Glutamatergic neuron (in vitro differentiated cells): ENCODE measurements at regions not wholly inside any gene's neighbourhood (a gene's known extent, or its start where the extent isn't known, plus 50 kb on each side); places are given as distances from the start of the nearest gene placed in this dataset.

Experiments
- DNase-seq: peaks from one replicate; pipeline ENCODE4 v3.0.0; 2022
- H3K27ac Mint-ChIP-seq: one replicate; pipeline ENCODE4 v1.8.0; 2020; ENCODE audit warnings: mild to moderate bottlenecking, mixed read lengths, inconsistent platforms; ENCODE audit not compliant: unreplicated experiment
- H3K27me3 Mint-ChIP-seq: one replicate; pipeline ENCODE4 v1.8.0; 2020; ENCODE audit warnings: mild to moderate bottlenecking, moderate library complexity, mixed read lengths, inconsistent platforms; ENCODE audit not compliant: unreplicated experiment
- H3K36me3 Mint-ChIP-seq: one replicate; pipeline ENCODE4 v1.8.0; 2020; ENCODE audit warnings: mild to moderate bottlenecking, mixed read lengths, inconsistent platforms; ENCODE audit not compliant: unreplicated experiment
- H3K4me1 Mint-ChIP-seq: one replicate; pipeline ENCODE4 v1.8.0; 2020; ENCODE audit warnings: mild to moderate bottlenecking, low read depth, mixed read lengths, inconsistent platforms; ENCODE audit not compliant: unreplicated experiment
- H3K4me3 Mint-ChIP-seq: one replicate; pipeline ENCODE4 v1.8.0; 2020; ENCODE audit warnings: mild to moderate bottlenecking, mixed read lengths, inconsistent platforms; ENCODE audit not compliant: unreplicated experiment
- H3K9me3 Mint-ChIP-seq: one replicate; pipeline ENCODE4 v1.8.0; 2020; ENCODE audit warnings: mild to moderate bottlenecking, moderate library complexity, mixed read lengths, inconsistent platforms; ENCODE audit not compliant: unreplicated experiment
- TF ChIP-seq, protein P1 (sequence below): fragments of 200-600 bp; sonication (generic); IDR thresholded peaks from one replicate; pipeline ENCODE4 v1.5.0; 2021; ENCODE audit not compliant: partially characterized antibody, unreplicated experiment

DNA sequence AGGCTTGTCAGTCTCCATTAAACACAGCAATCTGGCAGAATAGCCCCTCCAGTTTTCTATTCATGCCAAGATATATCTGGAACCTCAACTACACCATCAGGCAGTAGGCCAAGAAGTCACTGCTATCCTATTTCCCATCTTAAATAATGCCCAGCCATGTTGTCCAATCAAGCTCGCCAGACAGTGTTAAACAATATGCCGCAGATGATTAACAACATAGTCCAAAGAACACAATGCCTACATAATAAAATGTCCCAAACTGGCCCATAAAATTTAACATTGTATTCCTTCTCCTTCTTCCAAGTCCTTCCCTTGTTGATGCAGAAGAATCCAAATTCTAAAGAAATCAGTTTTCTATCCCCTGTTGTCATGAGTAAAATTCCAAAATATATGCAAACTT is 427.4 kb upstream of the PPP2R3A start:
- no peaks in the 10 kb centered on the region for H3K4me1 Mint-ChIP-seq
- no peak for DNase-seq
- no peaks in the 10 kb centered on the region for H3K9me3 Mint-ChIP-seq
- H3K27me3 Mint-ChIP-seq: peaks cover 1% of the 10 kb centered on the region
- H3K4me3 Mint-ChIP-seq: no peak overlapping the region
- TF ChIP-seq, protein P1, sequence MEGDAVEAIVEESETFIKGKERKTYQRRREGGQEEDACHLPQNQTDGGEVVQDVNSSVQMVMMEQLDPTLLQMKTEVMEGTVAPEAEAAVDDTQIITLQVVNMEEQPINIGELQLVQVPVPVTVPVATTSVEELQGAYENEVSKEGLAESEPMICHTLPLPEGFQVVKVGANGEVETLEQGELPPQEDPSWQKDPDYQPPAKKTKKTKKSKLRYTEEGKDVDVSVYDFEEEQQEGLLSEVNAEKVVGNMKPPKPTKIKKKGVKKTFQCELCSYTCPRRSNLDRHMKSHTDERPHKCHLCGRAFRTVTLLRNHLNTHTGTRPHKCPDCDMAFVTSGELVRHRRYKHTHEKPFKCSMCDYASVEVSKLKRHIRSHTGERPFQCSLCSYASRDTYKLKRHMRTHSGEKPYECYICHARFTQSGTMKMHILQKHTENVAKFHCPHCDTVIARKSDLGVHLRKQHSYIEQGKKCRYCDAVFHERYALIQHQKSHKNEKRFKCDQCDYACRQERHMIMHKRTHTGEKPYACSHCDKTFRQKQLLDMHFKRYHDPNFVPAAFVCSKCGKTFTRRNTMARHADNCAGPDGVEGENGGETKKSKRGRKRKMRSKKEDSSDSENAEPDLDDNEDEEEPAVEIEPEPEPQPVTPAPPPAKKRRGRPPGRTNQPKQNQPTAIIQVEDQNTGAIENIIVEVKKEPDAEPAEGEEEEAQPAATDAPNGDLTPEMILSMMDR: no peak
- H3K27ac Mint-ChIP-seq: no peak overlapping the region
- no peaks in the 10 kb centered on the region for H3K36me3 Mint-ChIP-seq

DNA sequence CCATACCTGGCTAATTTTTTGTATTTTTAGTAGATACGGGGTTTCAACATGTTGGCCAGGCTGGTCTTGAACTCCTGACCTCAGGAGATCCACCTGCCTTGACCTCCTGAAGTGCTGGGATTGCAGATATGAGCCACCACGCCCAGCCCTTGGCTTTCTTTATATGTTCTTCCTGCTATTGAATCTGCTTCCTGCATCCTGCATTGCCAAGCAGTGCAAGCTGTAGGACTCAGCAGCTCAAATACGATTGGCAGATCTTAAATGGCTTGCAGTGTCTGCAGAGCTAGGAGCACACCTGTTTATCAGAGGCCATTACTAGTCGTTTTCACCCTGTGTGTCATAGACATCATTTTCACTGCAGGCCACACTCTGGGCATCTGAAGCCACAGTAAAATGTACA is 426.2 kb upstream of the PPP2R3A start:
- no peaks in the 10 kb centered on the region for H3K36me3 Mint-ChIP-seq
- H3K27me3 Mint-ChIP-seq: peaks cover 1% of the 10 kb centered on the region
- H3K27ac Mint-ChIP-seq: no peak overlapping the region
- TF ChIP-seq, protein P1: no peak
- no peaks in the 10 kb centered on the region for H3K9me3 Mint-ChIP-seq
- no peak overlapping the region for H3K4me3 Mint-ChIP-seq
- no peaks in the 10 kb centered on the region for H3K4me1 Mint-ChIP-seq
- no peak for DNase-seq

DNA sequence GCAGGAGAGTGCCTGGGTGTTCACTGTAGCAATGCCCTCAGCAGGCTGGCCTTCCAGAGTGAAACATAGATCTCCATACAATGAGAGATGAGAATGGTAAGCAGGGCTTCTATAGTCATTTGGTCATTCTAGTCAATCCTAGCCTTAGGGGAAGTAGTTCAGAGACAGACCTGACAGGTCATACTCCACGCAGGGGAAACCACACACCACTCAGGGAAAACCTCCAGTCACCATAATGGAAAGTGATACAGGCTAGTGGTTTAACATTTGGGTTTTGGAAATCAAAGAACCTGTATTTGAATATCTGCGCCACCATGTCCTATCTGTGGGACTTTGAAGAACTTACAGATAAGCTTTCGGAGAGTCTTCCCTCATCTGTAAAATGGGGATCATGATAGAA is 425.7 kb upstream of the PPP2R3A start:
- Mint-ChIP-seq H3K4me3 (no peak overlapping the region), H3K27me3 (peaks cover 1% of the 10 kb centered on the region), H3K4me1 (no peaks in the 10 kb centered on the region), H3K9me3 (no peaks in the 10 kb centered on the region), H3K27ac (no peak overlapping the region), H3K36me3 (no peaks in the 10 kb centered on the region)
- DNase-seq: no peak
- TF ChIP-seq, protein P1: no peak

DNA sequence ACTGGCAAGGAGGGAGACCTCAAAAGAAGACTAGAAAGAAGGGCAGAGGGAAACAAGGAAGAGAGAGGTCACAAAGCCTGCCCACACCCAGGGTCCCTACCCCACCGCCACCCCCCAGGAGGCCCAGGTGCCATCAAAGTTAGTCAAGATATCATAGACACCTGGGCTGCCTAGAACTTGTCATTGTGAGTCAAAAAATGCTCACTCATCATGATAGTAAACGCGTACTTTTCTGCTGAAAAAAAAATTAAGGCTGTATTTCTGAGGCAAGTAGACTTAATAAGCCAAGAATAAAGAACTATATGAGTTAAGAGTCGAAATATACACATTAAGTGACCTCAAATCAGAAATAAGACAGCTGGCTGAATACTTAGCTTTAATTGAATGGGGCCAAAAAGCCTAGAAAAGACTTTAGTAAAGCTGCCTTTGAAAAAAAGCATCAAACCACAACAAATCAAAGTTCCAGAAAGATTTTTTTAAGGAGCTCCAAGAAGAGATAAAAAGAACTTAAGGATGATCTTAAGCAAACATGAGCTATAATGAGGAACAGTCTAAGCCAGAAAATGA is 415.5 kb upstream of the PPP2R3A start:
- no peak for DNase-seq
- no peaks in the 10 kb centered on the region for H3K36me3 Mint-ChIP-seq
- no peak overlapping the region for H3K27ac Mint-ChIP-seq
- no peaks in the 10 kb centered on the region for H3K9me3 Mint-ChIP-seq
- no peaks in the 10 kb centered on the region for H3K27me3 Mint-ChIP-seq
- no peaks in the 10 kb centered on the region for H3K4me1 Mint-ChIP-seq
- TF ChIP-seq, protein P1: no peak
- no peak overlapping the region for H3K4me3 Mint-ChIP-seq

DNA sequence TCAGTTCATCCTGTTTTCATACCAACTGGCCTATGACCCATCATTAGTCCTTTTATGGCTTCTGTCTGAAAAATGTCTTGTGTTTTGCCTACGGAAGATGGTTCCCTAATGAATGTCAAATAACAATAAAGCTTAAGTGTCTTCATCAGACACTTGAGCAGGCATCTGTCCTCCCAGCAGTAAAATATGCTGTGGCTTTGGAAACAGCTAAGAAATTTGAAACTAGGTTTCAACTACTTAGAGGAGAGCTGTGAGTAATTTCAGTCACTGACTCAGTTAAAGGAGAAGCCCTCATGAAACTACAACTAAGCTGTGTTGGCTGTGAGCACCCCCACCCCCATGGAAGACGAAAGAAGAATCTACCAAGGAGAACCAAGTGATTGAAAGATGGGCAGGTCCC is 409.4 kb upstream of the PPP2R3A start:
- TF ChIP-seq, protein P1: no peak
- DNase-seq: no peak
- no peaks in the 10 kb centered on the region for H3K4me1 Mint-ChIP-seq
- H3K4me3 Mint-ChIP-seq: no peak overlapping the region
- H3K27ac Mint-ChIP-seq: no peak overlapping the region
- H3K9me3 Mint-ChIP-seq: no peaks in the 10 kb centered on the region
- H3K36me3 Mint-ChIP-seq: no peaks in the 10 kb centered on the region
- H3K27me3 Mint-ChIP-seq: no peaks in the 10 kb centered on the region
